GM23338 (cell line): ENCODE measurements at regions not wholly inside any gene's neighbourhood (a gene's known extent, or its start where the extent isn't known, plus 50 kb on each side); places are given as distances from the start of the nearest gene placed in this dataset.

Experiments
- ATAC-seq: fragments of 200-7000 bp; cut with Tn5 transposase; 3 replicates; pipeline ENCODE4 v1.9.1; 2020
- DNase-seq: peaks from one replicate; pipeline ENCODE4 v3.0.0-alpha.2; 2015; ENCODE audit warnings: low spot score
- H2AFZ ChIP-seq: fragments of 200-600 bp; sonication (generic); 2 replicates; pipeline ENCODE4 v1.8.0; 2016; ENCODE audit warnings: antibody characterized with exemption, mild to moderate bottlenecking, moderate library complexity
- H3F3A ChIP-seq: fragments of 200-600 bp; sonication (generic); replicated peaks from 2 replicates; pipeline ENCODE4 v1.8.0; 2017; ENCODE audit warnings: antibody characterized with exemption, mixed run types, low read depth
- H3K27ac ChIP-seq: fragments of 200-600 bp; sonication (generic); 2 replicates; pipeline ENCODE4 v1.6.1; 2016; ENCODE audit warnings: low read depth
- H3K27me3 ChIP-seq: fragments of 200-600 bp; sonication (generic); 2 replicates; pipeline ENCODE4 v1.8.0; 2016; ENCODE audit warnings: mild to moderate bottlenecking, mixed run types, moderate library complexity; ENCODE audit not compliant: insufficient read depth
- H3K36me3 ChIP-seq: fragments of 200-600 bp; sonication (generic); 2 replicates; pipeline ENCODE4 v1.8.0; 2016; ENCODE audit warnings: mild to moderate bottlenecking; ENCODE audit not compliant: insufficient read depth
- H3K4me1 ChIP-seq: fragments of 200-600 bp; sonication (generic); 2 replicates; pipeline ENCODE4 v1.8.0; 2016; ENCODE audit warnings: mild to moderate bottlenecking, moderate library complexity; ENCODE audit not compliant: insufficient read depth
- H3K4me2 ChIP-seq: fragments of 200-600 bp; sonication (generic); 2 replicates; pipeline ENCODE4 v1.7.1; 2017; ENCODE audit warnings: mixed run types
- H3K4me3 ChIP-seq: fragments of 200-600 bp; sonication (generic); 2 replicates; pipeline ENCODE4 v1.6.1; 2016; ENCODE audit warnings: mixed run types
- H3K79me2 ChIP-seq: fragments of 200-600 bp; sonication (generic); replicated peaks from 2 replicates; pipeline ENCODE4 v1.8.0; 2017; ENCODE audit warnings: mild to moderate bottlenecking; ENCODE audit not compliant: insufficient read depth
- H3K9me2 ChIP-seq: fragments of 200-600 bp; sonication (generic); 2 replicates; pipeline ENCODE4 v1.8.0; 2017; ENCODE audit not compliant: insufficient read depth
- H4K20me1 ChIP-seq: fragments of 200-600 bp; sonication (generic); replicated peaks from 2 replicates; pipeline ENCODE4 v1.8.0; 2017; ENCODE audit warnings: mild to moderate bottlenecking; ENCODE audit not compliant: insufficient read depth
- H3K27ac Mint-ChIP-seq: 2 replicates; pipeline ENCODE4 v1.8.0; 2020; ENCODE audit warnings: inconsistent platforms, mild to moderate bottlenecking, moderate library complexity, mixed read lengths
- H3K27me3 Mint-ChIP-seq: 3 replicates; pipeline ENCODE4 v1.8.0; 2022; ENCODE audit warnings: low read depth, mild to moderate bottlenecking, moderate library complexity, mixed read lengths, inconsistent platforms; ENCODE audit not compliant: insufficient read depth, poor library complexity
- H3K36me3 Mint-ChIP-seq: 3 replicates; pipeline ENCODE4 v1.8.0; 2021; ENCODE audit warnings: low read depth, mild to moderate bottlenecking, inconsistent platforms, moderate library complexity, mixed read lengths
- H3K4me1 Mint-ChIP-seq: 3 replicates; pipeline ENCODE4 v1.8.0; 2020; ENCODE audit warnings: mild to moderate bottlenecking, inconsistent platforms, mixed read lengths
- H3K4me3 Mint-ChIP-seq: 3 replicates; pipeline ENCODE4 v1.8.0; 2021; ENCODE audit warnings: moderate library complexity, mild to moderate bottlenecking, inconsistent platforms, mixed read lengths
- H3K9me3 Mint-ChIP-seq: 3 replicates; pipeline ENCODE4 v1.8.0; 2020; ENCODE audit warnings: moderate library complexity, mild to moderate bottlenecking, inconsistent platforms, mixed read lengths
- CREB1 ChIP-seq: fragments of 250-450 bp; sonication (Bioruptor Pico); IDR thresholded peaks from 2 replicates; pipeline ENCODE4 v1.5.0; 2020; ENCODE audit warnings: low read depth, mild to moderate bottlenecking, moderate library complexity
- ETS1 ChIP-seq: IDR thresholded peaks from 2 replicates; pipeline ENCODE4 v1.6.1; 2016; ENCODE audit warnings: antibody characterized with exemption
- EZH2 ChIP-seq: fragments of 200-600 bp; sonication (generic); IDR thresholded peaks from one replicate; pipeline ENCODE4 v1.8.0; 2017; ENCODE audit warnings: antibody characterized with exemption, mild to moderate bottlenecking, low read depth; ENCODE audit not compliant: unreplicated experiment
- EZH2phosphoT487 ChIP-seq: fragments of 200-600 bp; sonication (generic); IDR thresholded peaks from one replicate; pipeline ENCODE4 v1.8.1; 2018; ENCODE audit warnings: antibody characterized with exemption; ENCODE audit not compliant: unreplicated experiment
- JUNB ChIP-seq: IDR thresholded peaks from one replicate; pipeline ENCODE4 v1.6.1; 2016; ENCODE audit warnings: antibody characterized with exemption; ENCODE audit not compliant: unreplicated experiment
- REST ChIP-seq: IDR thresholded peaks from one replicate; pipeline ENCODE4 v1.6.1; 2018; ENCODE audit warnings: antibody characterized with exemption; ENCODE audit not compliant: unreplicated experiment
- STAT1 ChIP-seq: IDR thresholded peaks from one replicate; pipeline ENCODE4 v1.6.1; 2016; ENCODE audit warnings: antibody characterized with exemption; ENCODE audit not compliant: unreplicated experiment
- ZNF114 ChIP-seq: fragments of 250-450 bp; sonication (Bioruptor Pico); IDR thresholded peaks from 2 replicates; pipeline ENCODE4 v1.5.0; 2020; ENCODE audit warnings: mild to moderate bottlenecking, moderate library complexity
- ZNF462 ChIP-seq: fragments of 250-450 bp; sonication (Bioruptor Pico); IDR thresholded peaks from 2 replicates; pipeline ENCODE4 v1.5.0; 2020; ENCODE audit warnings: mild to moderate bottlenecking, moderate library complexity

- ATAC-seq: no peak
- Histone ChIP-seq H2AFZ (no peak overlapping the region), H4K20me1 (no peaks in the 10 kb centered on the region), H3K9me2 (no peaks in the 10 kb centered on the region), H3K4me1 (peaks cover 34% of the 10 kb centered on the region), H3K79me2 (no peaks in the 10 kb centered on the region), H3K27me3 (no peaks in the 10 kb centered on the region), H3K36me3 (no peaks in the 10 kb centered on the region), H3F3A (no peaks in the 10 kb centered on the region; the same call in 1 of the 2 replicates), H3K4me2 (no peak overlapping the region), H3K27ac (no peak overlapping the region), H3K4me3 (no peak overlapping the region)
- Mint-ChIP-seq H3K27me3 (peaks cover 2% of the 10 kb centered on the region), H3K36me3 (peaks cover 2% of the 10 kb centered on the region; the same call in 1 of the 3 replicates), H3K27ac (no peak overlapping the region), H3K4me1 (peaks cover 29% of the 10 kb centered on the region), H3K9me3 (peaks cover 3% of the 10 kb centered on the region; the same call in 1 of the 3 replicates), H3K4me3 (no peak overlapping the region)
- TF ChIP-seq CREB1 (CRISPR knock-in tag) (no peak), JUNB (no peak), ETS1 (no peak), EZH2 (no peak), EZH2phosphoT487 (no peak), ZNF114 (CRISPR knock-in tag) (no peak), REST (no peak), STAT1 (no peak), ZNF462 (CRISPR knock-in tag) (no peak)
- no peak for DNase-seq
Observed at GRCh38 chr4:85125688-85126087, 159.2 kb upstream of the WDFY3 start.
